ENCODE measurements at regions not wholly inside any gene's neighbourhood (a gene's known extent, or its start where the extent isn't known, plus 50 kb on each side); places are given as distances from the start of the nearest gene placed in this dataset.
"Not testable (repeated sequence)": the region's sequence is repeated elsewhere in the genome, so short reads cannot be mapped to it uniquely, and the experiment has no call there.

GRCh38 chr12:25615119-25615518 is 62.0 kb upstream of the LMNTD1 start:
- no peak for DNase-seq (ENCODE audit: extremely low read depth in 1 of 11, low read depth in 9 of 11, low spot score in 4 of 11)

GRCh38 chr12:25616286-25616685 is 63.2 kb upstream of the LMNTD1 start:
- DNase-seq (ENCODE audit: extremely low read depth in 1 of 11, low read depth in 9 of 11, low spot score in 4 of 11), result no peak

- no peak for DNase-seq (ENCODE audit: extremely low read depth in 1 of 11, low read depth in 9 of 11, low spot score in 4 of 11)
Observed at GRCh38 chr12:25617991-25618390, 64.9 kb upstream of the LMNTD1 start.

- DNase-seq (ENCODE audit: extremely low read depth in 1 of 11, low read depth in 9 of 11, low spot score in 4 of 11), result no peak
Observed at GRCh38 chr12:25623816-25624215, 70.7 kb upstream of the LMNTD1 start.

GRCh38 chr12:25625146-25625545 is 72.1 kb upstream of the LMNTD1 start:
- no peak for DNase-seq (ENCODE audit: extremely low read depth in 1 of 11, low read depth in 9 of 11, low spot score in 4 of 11)

- DNase-seq (ENCODE audit: extremely low read depth in 1 of 11, low read depth in 9 of 11, low spot score in 4 of 11), result no peak
Observed at GRCh38 chr12:25629341-25629740, 76.3 kb upstream of the LMNTD1 start.

GRCh38 chr12:25630735-25631515 is 77.8 kb upstream of the LMNTD1 start:
- not testable (repeated sequence) for DNase-seq (ENCODE audit: extremely low read depth in 1 of 11, low read depth in 9 of 11, low spot score in 4 of 11)

- not testable (repeated sequence) for DNase-seq (ENCODE audit: extremely low read depth in 1 of 11, low read depth in 9 of 11, low spot score in 4 of 11)
Observed at GRCh38 chr12:25633149-25633548, 80.1 kb upstream of the LMNTD1 start.

- DNase-seq (ENCODE audit: extremely low read depth in 1 of 11, low read depth in 9 of 11, low spot score in 4 of 11), result no peak
Observed at GRCh38 chr12:25637752-25638151, 84.7 kb upstream of the LMNTD1 start.

GRCh38 chr12:25639406-25639805 is 86.3 kb upstream of the LMNTD1 start:
- DNase-seq (ENCODE audit: extremely low read depth in 1 of 11, low read depth in 9 of 11, low spot score in 4 of 11), result no peak

GRCh38 chr12:25644979-25645378 is 91.9 kb upstream of the LMNTD1 start:
- no peak for DNase-seq (ENCODE audit: extremely low read depth in 1 of 11, low read depth in 9 of 11, low spot score in 4 of 11)

- DNase-seq (ENCODE audit: extremely low read depth in 1 of 11, low read depth in 9 of 11, low spot score in 4 of 11), result no peak
Observed at GRCh38 chr12:25645427-25645826, 92.3 kb upstream of the LMNTD1 start.

GRCh38 chr12:25651931-25652330 is 98.8 kb upstream of the LMNTD1 start:
- no peak for DNase-seq (ENCODE audit: extremely low read depth in 1 of 11, low read depth in 9 of 11, low spot score in 4 of 11)

GRCh38 chr12:25652371-25652770 is 99.3 kb upstream of the LMNTD1 start:
- DNase-seq (ENCODE audit: extremely low read depth in 1 of 11, low read depth in 9 of 11, low spot score in 4 of 11), result no peak

GRCh38 chr12:25653487-25654175 is 100.5 kb upstream of the LMNTD1 start:
- DNase-seq (ENCODE audit: extremely low read depth in 1 of 11, low read depth in 9 of 11, low spot score in 4 of 11), result no peak

GRCh38 chr12:25655702-25656101 is 102.6 kb upstream of the LMNTD1 start:
- DNase-seq (ENCODE audit: extremely low read depth in 1 of 11, low read depth in 9 of 11, low spot score in 4 of 11), result peak in 6 of 11 donors; percentile 10 to 33 (median 21)

GRCh38 chr12:25659621-25660020 is 106.5 kb upstream of the LMNTD1 start:
- no peak for DNase-seq (ENCODE audit: extremely low read depth in 1 of 11, low read depth in 9 of 11, low spot score in 4 of 11)

GRCh38 chr12:25670076-25671055 is 117.3 kb upstream of the LMNTD1 start:
- DNase-seq (ENCODE audit: extremely low read depth in 1 of 11, low read depth in 9 of 11, low spot score in 4 of 11), result no peak

GRCh38 chr12:25675808-25676207 is 122.7 kb upstream of the LMNTD1 start:
- DNase-seq (ENCODE audit: extremely low read depth in 1 of 11, low read depth in 9 of 11, low spot score in 4 of 11), result no peak
